SK-N-MC (cell line): ENCODE measurements at regions not wholly inside any gene's neighbourhood (a gene's known extent, or its start where the extent isn't known, plus 50 kb on each side); places are given as distances from the start of the nearest gene placed in this dataset.

Experiments used
- EZH2 ChIP-seq: fragments of 200-600 bp; sonication (generic); IDR thresholded peaks from one replicate; pipeline ENCODE4 v1.6.1; 2017; ENCODE audit warnings: antibody characterized with exemption
- FOXP2 ChIP-seq: optimal IDR thresholded peaks from 2 replicates; pipeline ENCODE3; 2011; ENCODE audit warnings: mild to moderate bottlenecking, moderate library complexity; ENCODE audit not compliant: insufficient read depth; ENCODE audit errors: extremely low read length, control extremely low read depth
- POLR2AphosphoS5 ChIP-seq: IDR thresholded peaks from 2 replicates; pipeline ENCODE4 v1.6.1; 2012; ENCODE audit warnings: mild to moderate bottlenecking, low read depth, low read length, borderline replicate concordance

DNA sequence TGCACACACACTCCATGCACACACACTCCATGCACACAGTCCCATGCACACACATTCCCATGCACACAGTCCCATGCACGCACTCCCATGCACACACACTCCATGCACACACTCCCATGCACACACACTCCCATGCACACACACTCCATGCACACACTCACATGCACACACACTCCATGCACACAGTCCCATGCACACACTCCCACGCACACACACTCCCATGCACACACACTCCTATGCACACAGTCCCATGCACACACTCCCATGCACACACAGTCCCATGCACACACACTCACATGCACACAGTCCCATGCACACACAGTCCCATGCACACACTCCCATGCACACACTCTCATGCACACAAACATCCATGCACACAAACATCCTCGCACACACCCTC lies 168.4 kb downstream of the TTLL2 start:
- TF ChIP-seq EZH2 (no peak), POLR2AphosphoS5 (no peak), FOXP2 (no peak)
